DOHH2 (cell line): ENCODE measurements at regions not wholly inside any gene's neighbourhood (a gene's known extent, or its start where the extent isn't known, plus 50 kb on each side); places are given as distances from the start of the nearest gene placed in this dataset.

ENCODE experiments used
- H3F3A ChIP-seq: fragments of 200-600 bp; sonication (generic), shearing (Covaris generic); 2 replicates; pipeline ENCODE4 v1.6.0; 2016; ENCODE audit warnings: antibody characterized with exemption, mild to moderate bottlenecking; ENCODE audit not compliant: control insufficient read depth, insufficient read depth
- H3K27ac ChIP-seq: fragments of 200-600 bp; sonication (generic); 2 replicates; pipeline ENCODE4 v1.5.1; 2014; ENCODE audit warnings: low read depth, mild to moderate bottlenecking, low read length, moderate library complexity
- H3K27me3 ChIP-seq: fragments of 200-600 bp; sonication (generic); 2 replicates; pipeline ENCODE4 v1.6.1; 2014; ENCODE audit warnings: mild to moderate bottlenecking, low read length, mixed read lengths; ENCODE audit not compliant: control insufficient read depth
- H3K36me3 ChIP-seq: fragments of 200-600 bp; sonication (generic); 2 replicates; pipeline ENCODE4 v1.6.1; 2014; ENCODE audit warnings: mild to moderate bottlenecking, low read length, moderate library complexity, mixed read lengths; ENCODE audit not compliant: control insufficient read depth
- H3K4me1 ChIP-seq: fragments of 200-600 bp; sonication (generic); 2 replicates; pipeline ENCODE4 v1.6.1; 2014; ENCODE audit warnings: mild to moderate bottlenecking, low read length, mixed read lengths; ENCODE audit not compliant: control insufficient read depth
- H3K4me2 ChIP-seq: fragments of 200-600 bp; sonication (generic); 2 replicates; pipeline ENCODE4 v1.6.0; 2014; ENCODE audit warnings: mild to moderate bottlenecking, low read length, moderate library complexity
- H3K4me3 ChIP-seq: fragments of 200-600 bp; sonication (generic); 2 replicates; pipeline ENCODE4 v1.5.1; 2014; ENCODE audit warnings: mild to moderate bottlenecking, low read length, mixed read lengths
- H3K79me2 ChIP-seq: fragments of 200-600 bp; sonication (generic); 2 replicates; pipeline ENCODE4 v1.6.1; 2014; ENCODE audit warnings: mild to moderate bottlenecking, low read length, mixed read lengths; ENCODE audit not compliant: control insufficient read depth
- H3K9me2 ChIP-seq: fragments of 200-600 bp; sonication (generic); replicated peaks from 2 replicates; pipeline ENCODE4 v1.6.1; 2014; ENCODE audit warnings: mild to moderate bottlenecking, low read length, mixed read lengths; ENCODE audit not compliant: control insufficient read depth
- H3K9me3 ChIP-seq: fragments of 200-600 bp; sonication (generic); 2 replicates; pipeline ENCODE4 v1.6.1; 2014; ENCODE audit warnings: antibody characterized with exemption, low read length, mixed read lengths; ENCODE audit not compliant: control insufficient read depth, insufficient read depth
- H4K20me1 ChIP-seq: fragments of 200-600 bp; sonication (generic); 2 replicates; pipeline ENCODE4 v1.6.0; 2014; ENCODE audit warnings: low read depth, mild to moderate bottlenecking, antibody characterized with exemption, low read length, moderate library complexity; ENCODE audit not compliant: control insufficient read depth, insufficient read depth
- CTCF ChIP-seq: fragments of 200-600 bp; sonication (generic); IDR thresholded peaks from one replicate; pipeline ENCODE4 v1.5.1; 2014; ENCODE audit warnings: antibody characterized with exemption, mild to moderate bottlenecking, low read depth, low read length; ENCODE audit not compliant: poor library complexity, severe bottlenecking
- EZH2phosphoT487 ChIP-seq: fragments of 200-600 bp; sonication (generic); IDR thresholded peaks from 2 replicates; pipeline ENCODE4 v1.6.1; 2017; ENCODE audit warnings: borderline replicate concordance, mild to moderate bottlenecking, antibody characterized with exemption, low read length, moderate library complexity, mixed read lengths

GRCh38 chr3:65037861-65038260, 350.1 kb upstream of the ADAMTS9 start:
- no peak overlapping the region for H3K27ac ChIP-seq
- no peak overlapping the region for H3K4me2 ChIP-seq
- H3K9me2 ChIP-seq: no peaks in the 10 kb centered on the region
- H3K79me2 ChIP-seq: no peaks in the 10 kb centered on the region
- H3K4me3 ChIP-seq: no peak overlapping the region
- no peaks in the 10 kb centered on the region for H3F3A ChIP-seq
- no peak for TF ChIP-seq CTCF
- TF ChIP-seq EZH2phosphoT487: no peak
- H3K9me3 ChIP-seq: no peaks in the 10 kb centered on the region
- H4K20me1 ChIP-seq: no peaks in the 10 kb centered on the region
- H3K4me1 ChIP-seq: no peaks in the 10 kb centered on the region
- H3K36me3 ChIP-seq: no peaks in the 10 kb centered on the region
- no peaks in the 10 kb centered on the region for H3K27me3 ChIP-seq

DNA sequence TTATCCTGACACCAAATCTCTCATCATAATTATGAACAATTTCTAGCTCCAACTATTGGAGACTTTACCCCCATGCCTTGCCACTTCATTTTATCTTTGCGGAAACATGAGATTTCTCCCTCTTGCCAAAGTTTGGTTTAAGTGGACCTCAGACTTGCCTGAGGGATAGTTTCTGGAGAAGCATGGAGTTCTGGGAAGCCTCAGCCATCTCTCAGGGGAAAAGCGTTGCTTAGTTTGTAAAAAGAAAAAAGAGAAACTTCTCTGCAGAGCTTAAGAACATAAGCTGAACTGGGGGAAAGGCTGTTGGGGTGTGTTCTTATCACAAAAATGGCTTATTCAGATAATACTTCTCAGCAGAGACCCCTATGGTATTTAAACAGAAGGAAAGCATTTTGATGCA, 347.4 kb upstream of the ADAMTS9 start:
- Histone ChIP-seq H3K79me2 (no peaks in the 10 kb centered on the region), H3F3A (no peaks in the 10 kb centered on the region), H4K20me1 (no peaks in the 10 kb centered on the region), H3K9me3 (no peaks in the 10 kb centered on the region), H3K9me2 (no peaks in the 10 kb centered on the region), H3K27ac (no peak overlapping the region), H3K4me1 (no peaks in the 10 kb centered on the region), H3K4me3 (no peak overlapping the region), H3K27me3 (no peaks in the 10 kb centered on the region), H3K4me2 (no peak overlapping the region), H3K36me3 (no peaks in the 10 kb centered on the region)
- TF ChIP-seq CTCF (no peak), EZH2phosphoT487 (no peak)

GRCh38 chr3:65033576-65033975, 345.8 kb upstream of the ADAMTS9 start:
- Histone ChIP-seq H3K9me2 (no peaks in the 10 kb centered on the region), H3K79me2 (no peaks in the 10 kb centered on the region), H3K4me2 (no peak overlapping the region), H3K27ac (no peak overlapping the region), H3K36me3 (no peaks in the 10 kb centered on the region), H3K27me3 (no peaks in the 10 kb centered on the region), H4K20me1 (no peaks in the 10 kb centered on the region), H3K4me1 (no peaks in the 10 kb centered on the region), H3K4me3 (no peak overlapping the region), H3F3A (no peaks in the 10 kb centered on the region), H3K9me3 (no peaks in the 10 kb centered on the region)
- TF ChIP-seq EZH2phosphoT487 (no peak), CTCF (no peak)
